ENCODE measurements at regions not wholly inside any gene's neighbourhood (a gene's known extent, or its start where the extent isn't known, plus 50 kb on each side); places are given as distances from the start of the nearest gene placed in this dataset.

- no peak for TF ChIP-seq CTCF (IDR thresholded peaks at IDR 0.05)
These were observed 570.4 kb upstream of the EYS start for GRCh38 chr6:66277400-66277799.

GRCh38 chr6:66265737-66266136 lies 558.7 kb upstream of the EYS start:
- TF ChIP-seq CTCF (IDR thresholded peaks at IDR 0.05): no peak

GRCh38 chr6:66264376-66264775 lies 557.4 kb upstream of the EYS start:
- TF ChIP-seq CTCF (IDR thresholded peaks at IDR 0.05): no peak

GRCh38 chr6:66245231-66245630 lies 538.2 kb upstream of the EYS start:
- TF ChIP-seq CTCF (IDR thresholded peaks at IDR 0.05): no peak

GRCh38 chr6:66238851-66239250 lies 531.8 kb upstream of the EYS start:
- no peak for TF ChIP-seq CTCF (IDR thresholded peaks at IDR 0.05)

- TF ChIP-seq CTCF (IDR thresholded peaks at IDR 0.05): no peak
These were observed 525.9 kb upstream of the EYS start for GRCh38 chr6:66232890-66233289.

GRCh38 chr6:66230591-66230990 lies 523.6 kb upstream of the EYS start:
- TF ChIP-seq CTCF (IDR thresholded peaks at IDR 0.05): no peak

GRCh38 chr6:66226109-66226508 lies 519.1 kb upstream of the EYS start:
- TF ChIP-seq CTCF (IDR thresholded peaks at IDR 0.05): no peak

All from LNCAP (cell line).